PFSK-1 (cell line): ENCODE measurements at regions not wholly inside any gene's neighbourhood (a gene's known extent, or its start where the extent isn't known, plus 50 kb on each side); places are given as distances from the start of the nearest gene placed in this dataset.

Source experiments
- POLR2AphosphoS5 ChIP-seq: IDR thresholded peaks from 2 replicates; pipeline ENCODE4 v1.6.1; 2012; ENCODE audit warnings: low read depth, mild to moderate bottlenecking, control low read depth, low read length, moderate library complexity
- REST ChIP-seq, 2 experiments: IDR thresholded peaks; 2 replicates each; pipeline versions ENCODE4 v1.6.1 to v1.8.0; 2011 to 2012; ENCODE audit warnings: low read depth in 2 of 2, low read length in 2 of 2, control low read depth in 1 of 2, inconsistent platforms in 1 of 2, mild to moderate bottlenecking in 1 of 2, moderate library complexity in 1 of 2; ENCODE audit not compliant: insufficient read depth in 1 of 2

GRCh38 chr10:29941476-29941875 is 117.9 kb downstream of the JCAD start:
- TF ChIP-seq POLR2AphosphoS5 = no peak
- no peak for TF ChIP-seq REST (IDR thresholded peaks at IDR 0.05; ENCODE audit: insufficient read depth in 1 of 2, low read depth in 2 of 2, low read length in 2 of 2)
